Caco-2 (cell line): ENCODE measurements at regions not wholly inside any gene's neighbourhood (a gene's known extent, or its start where the extent isn't known, plus 50 kb on each side); places are given as distances from the start of the nearest gene placed in this dataset.

Experiments used
- BruUV-seq: library from RNA; stranded (reverse); fragments of 400-500 nt; replicated peaks from 2 replicates; lab custom pipeline; 2021; lab: Mats Ljungman, UMichigan
- CTCF ChIA-PET: fragments of 300-600 bp; sonication (Branson Sonifier 250); formaldehyde crosslinking; loops from one replicate; lab custom pipeline; 2022; ENCODE audit warnings: antibody characterized with exemption; lab: Charles Lee
- POLR2A ChIA-PET: fragments of 300-600 bp; sonication (Branson Sonifier 250); formaldehyde crosslinking; loops from one replicate; lab custom pipeline; 2022; ENCODE audit warnings: antibody characterized with exemption; lab: Charles Lee
- DNase-seq, 2 experiments: peaks; one replicate each; pipeline versions ENCODE4 v3.0.0 to v3.0.0-alpha.2; 2020 to 2022
- H3K27me3 ChIP-seq: replicated peaks from 2 replicates; pipeline ENCODE4 v1.6.0; 2011; ENCODE audit warnings: low read length; ENCODE audit not compliant: control insufficient read depth, insufficient read depth
- H3K36me3 ChIP-seq: 2 replicates; pipeline ENCODE4 v1.5.1; 2011; ENCODE audit warnings: low read length; ENCODE audit not compliant: control insufficient read depth, insufficient read depth
- H3K4me1 ChIP-seq: fragments of 250-450 bp; sonication (Bioruptor Pico); 2 replicates; pipeline ENCODE4 v1.5.1; 2020; ENCODE audit warnings: mild to moderate bottlenecking
- H3K4me3 ChIP-seq: 2 replicates; pipeline ENCODE4 v1.5.1; 2011; ENCODE audit warnings: low read depth, mild to moderate bottlenecking, control low read depth, low read length
- H3K9me3 ChIP-seq: fragments of 250-450 bp; sonication (Bioruptor Pico); 2 replicates; pipeline ENCODE4 v1.5.1; 2020; ENCODE audit warnings: mild to moderate bottlenecking, moderate library complexity
- H3K27ac Mint-ChIP-seq: one replicate; pipeline ENCODE4 v1.8.0; 2022; ENCODE audit warnings: mixed read lengths; ENCODE audit not compliant: unreplicated experiment
- H3K27me3 Mint-ChIP-seq: one replicate; pipeline ENCODE4 v1.8.0; 2022; ENCODE audit warnings: mixed read lengths; ENCODE audit not compliant: insufficient read depth, unreplicated experiment
- H3K36me3 Mint-ChIP-seq: one replicate; pipeline ENCODE4 v1.8.0; 2022; ENCODE audit warnings: mild to moderate bottlenecking, mixed read lengths; ENCODE audit not compliant: insufficient read depth, unreplicated experiment
- H3K4me1 Mint-ChIP-seq: one replicate; pipeline ENCODE4 v1.8.0; 2022; ENCODE audit warnings: low read depth, mixed read lengths; ENCODE audit not compliant: unreplicated experiment
- H3K4me3 Mint-ChIP-seq: one replicate; pipeline ENCODE4 v1.8.0; 2022; ENCODE audit warnings: mild to moderate bottlenecking, moderate library complexity, mixed read lengths; ENCODE audit not compliant: unreplicated experiment
- H3K9me3 Mint-ChIP-seq: one replicate; pipeline ENCODE4 v1.8.0; 2022; ENCODE audit warnings: mixed read lengths; ENCODE audit not compliant: unreplicated experiment
- CTCF ChIP-seq, 2 experiments: fragments of 200-600 bp in 1 of 2; IDR thresholded peaks; 1 replicate in 1 of 2; 2 replicates in 1 of 2; pipeline versions ENCODE4 v1.5.1 to v1.8.0; 2011 to 2022; ENCODE audit warnings: antibody characterized with exemption in 1 of 2, control low read depth in 1 of 2, inconsistent platforms in 1 of 2, low read depth in 1 of 2, low read length in 1 of 2, mild to moderate bottlenecking in 1 of 2, moderate library complexity in 1 of 2; ENCODE audit not compliant: insufficient read depth in 1 of 2, severe bottlenecking in 1 of 2, unreplicated experiment in 1 of 2
- intact Hi-C: fragments of 100-400 bp; cut with micrococcal nuclease; formaldehyde crosslinking; loops from one replicate; pipeline ENCODE4 v1.10.0; 2022; ENCODE audit not compliant: unreplicated experiment

GRCh38 chr11:69924308-69925161 is 105.3 kb upstream of the FGF3 start:
- no peak overlapping the region for H3K27ac Mint-ChIP-seq
- no TSS peak for BruUV-seq
- POLR2A ChIA-PET = no interaction called here

GRCh38 chr11:69925366-69926196 is 106.4 kb upstream of the FGF3 start:
- Mint-ChIP-seq H3K4me3 (no peak overlapping the region), H3K9me3 (no peaks in the 10 kb centered on the region), H3K36me3 (no peaks in the 10 kb centered on the region), H3K27me3 (no peaks in the 10 kb centered on the region), H3K27ac (no peak overlapping the region), H3K4me1 (peaks cover 4% of the 10 kb centered on the region)
- POLR2A ChIA-PET = no interaction called here
- Histone ChIP-seq H3K4me3 (no peak overlapping the region), H3K27me3 (no peaks in the 10 kb centered on the region), H3K9me3 (no peaks in the 10 kb centered on the region), H3K4me1 (peaks cover 7% of the 10 kb centered on the region), H3K36me3 (no peaks in the 10 kb centered on the region)
- CTCF ChIA-PET = interaction anchor here (0.5 to 1.2 kb wide), 2 partner anchors 11 to 92 kb away, joined by 5 to 8 read pairs; no protein-coding TSS in a partner anchor
- peak in 1 of 2 experiments; percentile 15 for DNase-seq
- TF ChIP-seq CTCF (IDR thresholded peaks at IDR 0.05; ENCODE audit: insufficient read depth in 1 of 2, low read depth in 1 of 2, low read length in 1 of 2, severe bottlenecking in 1 of 2, unreplicated experiment in 1 of 2) = no peak
- intact Hi-C loops = no loop called here
- BruUV-seq = no TSS peak

More at GRCh38 chr11:69924308-69925161, 105.3 kb upstream of the FGF3 start:
- H3K9me3 ChIP-seq = no peaks in the 10 kb centered on the region
- DNase-seq = no peak
- Mint-ChIP-seq H3K4me3 (no peak overlapping the region), H3K27me3 (no peaks in the 10 kb centered on the region), H3K36me3 (peaks cover under 1% of the 10 kb centered on the region), H3K4me1 (no peaks in the 10 kb centered on the region), H3K9me3 (no peaks in the 10 kb centered on the region)
- H3K4me1 ChIP-seq = no peaks in the 10 kb centered on the region; the same call in 1 of the 2 replicates
- intact Hi-C loops = no loop called here
- no peak for TF ChIP-seq CTCF (IDR thresholded peaks at IDR 0.05; ENCODE audit: insufficient read depth in 1 of 2, low read depth in 1 of 2, low read length in 1 of 2, severe bottlenecking in 1 of 2, unreplicated experiment in 1 of 2)
- no peak overlapping the region for H3K4me3 ChIP-seq
- H3K27me3 ChIP-seq = no peaks in the 10 kb centered on the region
- H3K36me3 ChIP-seq = no peaks in the 10 kb centered on the region
- CTCF ChIA-PET = interaction anchor here (0.9 to 1.2 kb wide), 2 partner anchors 14 to 19 kb away, joined by 3 read pairs; no protein-coding TSS in a partner anchor
